SU-DHL-6 (cell line): ENCODE measurements at regions not wholly inside any gene's neighbourhood (a gene's known extent, or its start where the extent isn't known, plus 50 kb on each side); places are given as distances from the start of the nearest gene placed in this dataset.

Experiments used
- H2AFZ ChIP-seq: fragments of 200-600 bp; sonication (generic); 2 replicates; pipeline ENCODE4 v1.6.1; 2014; ENCODE audit warnings: low read depth, mild to moderate bottlenecking, moderate library complexity, mixed read lengths, antibody characterized with exemption, low read length; ENCODE audit not compliant: severe bottlenecking
- H3F3A ChIP-seq: fragments of 200-600 bp; shearing (Covaris generic); 2 replicates; pipeline ENCODE4 v1.6.0; 2016; ENCODE audit warnings: antibody characterized with exemption, mild to moderate bottlenecking; ENCODE audit not compliant: insufficient read depth
- H3K27ac ChIP-seq: fragments of 200-600 bp; sonication (generic); 2 replicates; pipeline ENCODE4 v1.5.1; 2016; ENCODE audit warnings: low read depth, mild to moderate bottlenecking, low read length, moderate library complexity, mixed read lengths
- H3K27me3 ChIP-seq: fragments of 200-600 bp; sonication (generic), shearing (Covaris generic); 2 replicates; pipeline ENCODE4 v1.6.0; 2014; ENCODE audit warnings: mild to moderate bottlenecking, low read length
- H3K36me3 ChIP-seq: fragments of 200-600 bp; sonication (generic); 2 replicates; pipeline ENCODE4 v1.6.1; 2014; ENCODE audit warnings: mild to moderate bottlenecking, low read length, mixed read lengths
- H3K4me2 ChIP-seq: fragments of 300-600, 200-600 bp; shearing (Covaris generic), sonication (generic); 2 replicates; pipeline ENCODE4 v1.6.0; 2014; ENCODE audit warnings: low read length, low read depth, mild to moderate bottlenecking; ENCODE audit not compliant: poor library complexity, severe bottlenecking
- H3K4me3 ChIP-seq: fragments of 200-600 bp; sonication (generic); 2 replicates; pipeline ENCODE4 v1.5.1; 2014; ENCODE audit warnings: antibody characterized with exemption, low read length, mild to moderate bottlenecking, mixed read lengths; ENCODE audit not compliant: insufficient read depth, poor library complexity, severe bottlenecking
- H3K79me2 ChIP-seq: fragments of 200-600 bp; sonication (generic); 2 replicates; pipeline ENCODE4 v1.6.1; 2014; ENCODE audit warnings: mild to moderate bottlenecking, low read length, moderate library complexity; ENCODE audit not compliant: insufficient read depth
- H3K9ac ChIP-seq: fragments of 200-600 bp; sonication (generic); 2 replicates; pipeline ENCODE4 v1.7.0; 2014; ENCODE audit warnings: mild to moderate bottlenecking, low read length
- H3K9me2 ChIP-seq: fragments of 200-600 bp; sonication (generic); replicated peaks from 2 replicates; pipeline ENCODE4 v1.6.1; 2014; ENCODE audit warnings: low read length; ENCODE audit not compliant: insufficient read depth
- H3K9me3 ChIP-seq: fragments of 200-600 bp; sonication (generic); 2 replicates; pipeline ENCODE4 v1.6.1; 2014; ENCODE audit warnings: low read length, mixed read lengths; ENCODE audit not compliant: insufficient read depth
- H4K20me1 ChIP-seq: fragments of 200-600 bp; sonication (generic); 2 replicates; pipeline ENCODE4 v1.6.1; 2014; ENCODE audit warnings: low read depth, mild to moderate bottlenecking, antibody characterized with exemption, low read length, moderate library complexity, mixed read lengths
- CTCF ChIP-seq: fragments of 200-600 bp; sonication (generic); IDR thresholded peaks from one replicate; pipeline ENCODE4 v1.5.1; 2017; ENCODE audit warnings: antibody characterized with exemption, mild to moderate bottlenecking, low read length, moderate library complexity; ENCODE audit not compliant: insufficient read depth, poor library complexity, severe bottlenecking
- EZH2phosphoT487 ChIP-seq: fragments of 200-600 bp; sonication (generic), shearing (Covaris generic); conservative IDR thresholded peaks from 2 replicates; pipeline ENCODE4 v1.6.1; 2018; ENCODE audit warnings: mild to moderate bottlenecking, antibody characterized with exemption, low read length, moderate library complexity, mixed read lengths

- Histone ChIP-seq H3K9me3 (no peaks in the 10 kb centered on the region), H3K9ac (no peak overlapping the region), H3K36me3 (no peaks in the 10 kb centered on the region), H3K27ac (no peak overlapping the region), H3K4me3 (no peak overlapping the region), H3F3A (no peaks in the 10 kb centered on the region), H3K79me2 (no peaks in the 10 kb centered on the region), H2AFZ (no peak overlapping the region), H4K20me1 (no peaks in the 10 kb centered on the region), H3K9me2 (no peaks in the 10 kb centered on the region), H3K27me3 (no peaks in the 10 kb centered on the region), H3K4me2 (no peak overlapping the region)
- TF ChIP-seq EZH2phosphoT487 (no peak), CTCF (no peak)
These were observed 158.9 kb upstream of the GGTLC1 start for GRCh38 chr20:24147479-24147878.

- no peak overlapping the region for H3K4me2 ChIP-seq
- H3K4me3 ChIP-seq = no peak overlapping the region
- TF ChIP-seq EZH2phosphoT487 (no peak), CTCF (no peak)
- H4K20me1 ChIP-seq = no peaks in the 10 kb centered on the region
- no peaks in the 10 kb centered on the region for H3K36me3 ChIP-seq
- H2AFZ ChIP-seq = no peak overlapping the region
- no peak overlapping the region for H3K27ac ChIP-seq
- no peaks in the 10 kb centered on the region for H3K27me3 ChIP-seq
- no peaks in the 10 kb centered on the region for H3K9me2 ChIP-seq
- no peaks in the 10 kb centered on the region for H3F3A ChIP-seq
- H3K79me2 ChIP-seq = no peaks in the 10 kb centered on the region
- peaks cover 2% of the 10 kb centered on the region; the same call in 1 of the 2 replicates for H3K9me3 ChIP-seq
- H3K9ac ChIP-seq = no peak overlapping the region
These were observed 157.7 kb upstream of the GGTLC1 start for GRCh38 chr20:24146231-24146634.

GRCh38 chr20:24144371-24144770 is 155.8 kb upstream of the GGTLC1 start:
- H4K20me1 ChIP-seq = no peaks in the 10 kb centered on the region
- H3K36me3 ChIP-seq = no peaks in the 10 kb centered on the region
- TF ChIP-seq EZH2phosphoT487 = no peak
- TF ChIP-seq CTCF = no peak
- H3K79me2 ChIP-seq = no peaks in the 10 kb centered on the region
- no peak overlapping the region for H3K9ac ChIP-seq
- no peaks in the 10 kb centered on the region for H3K27me3 ChIP-seq
- H3K9me3 ChIP-seq = peaks cover 9% of the 10 kb centered on the region; the same call in 1 of the 2 replicates
- no peaks in the 10 kb centered on the region for H3F3A ChIP-seq
- no peak overlapping the region for H3K4me2 ChIP-seq
- H3K4me3 ChIP-seq = no peak overlapping the region
- H2AFZ ChIP-seq = no peak overlapping the region
- no peak overlapping the region for H3K27ac ChIP-seq
- H3K9me2 ChIP-seq = no peaks in the 10 kb centered on the region

GRCh38 chr20:24141111-24141510 is 152.5 kb upstream of the GGTLC1 start:
- no peaks in the 10 kb centered on the region for H3F3A ChIP-seq
- no peak overlapping the region for H3K27ac ChIP-seq
- H3K4me2 ChIP-seq = no peak overlapping the region
- H3K9me3 ChIP-seq = peaks cover 9% of the 10 kb centered on the region; the same call in 1 of the 2 replicates
- no peak overlapping the region for H2AFZ ChIP-seq
- H3K79me2 ChIP-seq = no peaks in the 10 kb centered on the region
- no peak overlapping the region for H3K9ac ChIP-seq
- H3K9me2 ChIP-seq = no peaks in the 10 kb centered on the region
- TF ChIP-seq CTCF (no peak), EZH2phosphoT487 (no peak)
- no peaks in the 10 kb centered on the region for H3K36me3 ChIP-seq
- no peak overlapping the region for H3K4me3 ChIP-seq
- H4K20me1 ChIP-seq = no peaks in the 10 kb centered on the region
- H3K27me3 ChIP-seq = no peaks in the 10 kb centered on the region
